ENCODE measurements at regions not wholly inside any gene's neighbourhood (a gene's known extent, or its start where the extent isn't known, plus 50 kb on each side); places are given as distances from the start of the nearest gene placed in this dataset.

DNA sequence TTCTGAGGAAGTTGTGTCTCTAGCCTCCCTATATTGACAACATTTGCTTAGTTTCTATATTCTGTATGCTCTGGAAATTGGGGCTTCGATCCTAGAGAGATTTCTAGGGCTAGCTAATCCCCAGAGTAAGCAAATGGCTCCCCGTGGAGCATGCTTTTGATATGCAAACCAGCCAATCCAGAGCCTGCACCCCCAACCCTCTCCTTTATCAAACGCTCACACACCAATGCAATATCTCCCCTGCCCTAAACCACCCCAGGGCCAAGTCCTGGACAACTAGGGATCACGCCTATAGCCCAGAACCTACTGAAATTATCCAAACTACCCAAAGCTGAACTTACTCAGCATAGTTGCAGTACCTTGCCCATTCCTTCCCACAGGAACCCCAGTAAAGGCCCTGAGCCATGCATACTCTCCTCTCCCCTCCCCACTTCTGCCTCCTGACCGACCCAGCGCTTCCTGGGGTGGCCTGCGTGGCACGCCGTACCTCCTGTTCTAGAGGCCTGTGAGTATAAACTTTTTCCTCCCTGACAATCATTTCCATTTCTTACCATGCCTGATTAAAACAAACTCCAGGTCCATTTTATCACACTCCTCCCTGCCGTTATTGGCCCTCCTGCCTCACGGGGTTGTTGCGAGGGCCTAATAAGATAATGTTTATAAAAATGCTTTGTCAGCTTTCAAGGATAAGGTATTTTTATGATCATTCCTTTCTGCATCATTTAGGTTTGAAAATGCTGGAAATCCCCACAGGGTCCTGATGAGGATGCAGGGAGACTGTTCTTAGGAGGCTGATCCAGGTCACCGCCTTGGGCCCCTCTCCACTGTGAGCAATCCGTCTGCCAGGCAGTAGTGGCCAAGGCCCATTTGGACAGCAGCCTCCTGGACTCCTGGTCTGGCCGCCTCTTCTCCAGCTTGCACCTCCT is 102.7 kb downstream of the TENT5C start (continued):
- TF ChIP-seq, protein P1, sequence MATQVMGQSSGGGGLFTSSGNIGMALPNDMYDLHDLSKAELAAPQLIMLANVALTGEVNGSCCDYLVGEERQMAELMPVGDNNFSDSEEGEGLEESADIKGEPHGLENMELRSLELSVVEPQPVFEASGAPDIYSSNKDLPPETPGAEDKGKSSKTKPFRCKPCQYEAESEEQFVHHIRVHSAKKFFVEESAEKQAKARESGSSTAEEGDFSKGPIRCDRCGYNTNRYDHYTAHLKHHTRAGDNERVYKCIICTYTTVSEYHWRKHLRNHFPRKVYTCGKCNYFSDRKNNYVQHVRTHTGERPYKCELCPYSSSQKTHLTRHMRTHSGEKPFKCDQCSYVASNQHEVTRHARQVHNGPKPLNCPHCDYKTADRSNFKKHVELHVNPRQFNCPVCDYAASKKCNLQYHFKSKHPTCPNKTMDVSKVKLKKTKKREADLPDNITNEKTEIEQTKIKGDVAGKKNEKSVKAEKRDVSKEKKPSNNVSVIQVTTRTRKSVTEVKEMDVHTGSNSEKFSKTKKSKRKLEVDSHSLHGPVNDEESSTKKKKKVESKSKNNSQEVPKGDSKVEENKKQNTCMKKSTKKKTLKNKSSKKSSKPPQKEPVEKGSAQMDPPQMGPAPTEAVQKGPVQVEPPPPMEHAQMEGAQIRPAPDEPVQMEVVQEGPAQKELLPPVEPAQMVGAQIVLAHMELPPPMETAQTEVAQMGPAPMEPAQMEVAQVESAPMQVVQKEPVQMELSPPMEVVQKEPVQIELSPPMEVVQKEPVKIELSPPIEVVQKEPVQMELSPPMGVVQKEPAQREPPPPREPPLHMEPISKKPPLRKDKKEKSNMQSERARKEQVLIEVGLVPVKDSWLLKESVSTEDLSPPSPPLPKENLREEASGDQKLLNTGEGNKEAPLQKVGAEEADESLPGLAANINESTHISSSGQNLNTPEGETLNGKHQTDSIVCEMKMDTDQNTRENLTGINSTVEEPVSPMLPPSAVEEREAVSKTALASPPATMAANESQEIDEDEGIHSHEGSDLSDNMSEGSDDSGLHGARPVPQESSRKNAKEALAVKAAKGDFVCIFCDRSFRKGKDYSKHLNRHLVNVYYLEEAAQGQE (IDR thresholded peaks at IDR 0.05; ENCODE audit: borderline replicate concordance), result peak; percentile 17; the same call in 1 of the 2 replicates
- TF ChIP-seq, protein P1 (CRISPR knock-in tag; IDR thresholded peaks at IDR 0.05; ENCODE audit: low read depth), result no peak
- no peak for TF ChIP-seq TEAD2 (tag; IDR thresholded peaks at IDR 0.05)
